Lower leg skin (tissue), 4 donors: ENCODE measurements at regions not wholly inside any gene's neighbourhood (a gene's known extent, or its start where the extent isn't known, plus 50 kb on each side); places are given as distances from the start of the nearest gene placed in this dataset.

Experiments
- DNase-seq, 2 donors: peaks; one replicate each; pipeline ENCODE4 v3.0.0-alpha.2; 2019; ENCODE audit warnings: low spot score in 2 of 2
- H3K4me3 ChIP-seq: fragments of 200-600 bp; sonication (generic); 2 replicates; pipeline ENCODE4 v1.5.1; 2017; ENCODE audit warnings: mild to moderate bottlenecking, low read depth; ENCODE audit not compliant: poor library complexity, severe bottlenecking
- POLR2A ChIP-seq, 2 donors: fragments of 450-650 bp; IDR thresholded peaks; one replicate each; pipeline ENCODE4 v1.6.1; 2016 to 2017; ENCODE audit warnings: antibody characterized with exemption in 2 of 2, mild to moderate bottlenecking in 1 of 2, moderate library complexity in 1 of 2
- WGBS, 2 donors: methylation state at CpG; one replicate each; pipeline ENCODE4 v1.1.5; 2018; 5-methylcytosine and 5-hydroxymethylcytosine counted together
- intact Hi-C: fragments of 100-400 bp; cut with DNase I; formaldehyde crosslinking; loops from one replicate; pipeline ENCODE4 v1.15.0; 2023; ENCODE audit warnings: low total_unique reads
- TF ChIP-seq, protein P1 (sequence below), 3 donors: fragments of 450-650 bp; IDR thresholded peaks; one replicate each; pipeline ENCODE4 v1.5.1; 2016; ENCODE audit warnings: antibody characterized with exemption in 3 of 3, mild to moderate bottlenecking in 3 of 3, moderate library complexity in 2 of 3

DNA sequence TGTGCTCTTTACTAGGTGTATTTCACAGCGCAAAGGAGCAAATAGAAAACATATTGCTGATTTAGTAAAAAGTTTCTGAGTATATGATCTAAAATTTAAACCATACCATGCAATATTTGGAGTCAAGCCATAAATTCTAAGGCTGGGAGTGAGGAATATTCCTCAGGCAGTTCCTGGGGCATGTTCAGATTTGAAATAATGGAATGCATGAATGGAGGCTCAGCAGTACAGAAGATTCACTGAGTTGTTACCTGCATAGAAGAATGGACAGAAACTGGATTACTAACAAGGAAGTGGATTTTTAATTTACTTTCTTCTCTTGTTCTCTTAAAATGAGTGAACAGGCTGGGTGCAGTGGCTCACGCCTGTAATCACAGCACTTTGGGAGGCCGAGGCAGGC is 441.0 kb upstream of the MAP2 start:
- TF ChIP-seq POLR2A (IDR thresholded peaks at IDR 0.05) = no peak
- no peak for DNase-seq
- H3K4me3 ChIP-seq = no peak overlapping the region
- intact Hi-C loops = no loop called here
- WGBS, 2 donors = 49 to 55% methylated on average over 3 of the region's 3 CpGs

GRCh38 chr2:208983486-208983885 is 440.4 kb upstream of the MAP2 start:
- intact Hi-C loops = no loop called here
- TF ChIP-seq, protein P1, sequence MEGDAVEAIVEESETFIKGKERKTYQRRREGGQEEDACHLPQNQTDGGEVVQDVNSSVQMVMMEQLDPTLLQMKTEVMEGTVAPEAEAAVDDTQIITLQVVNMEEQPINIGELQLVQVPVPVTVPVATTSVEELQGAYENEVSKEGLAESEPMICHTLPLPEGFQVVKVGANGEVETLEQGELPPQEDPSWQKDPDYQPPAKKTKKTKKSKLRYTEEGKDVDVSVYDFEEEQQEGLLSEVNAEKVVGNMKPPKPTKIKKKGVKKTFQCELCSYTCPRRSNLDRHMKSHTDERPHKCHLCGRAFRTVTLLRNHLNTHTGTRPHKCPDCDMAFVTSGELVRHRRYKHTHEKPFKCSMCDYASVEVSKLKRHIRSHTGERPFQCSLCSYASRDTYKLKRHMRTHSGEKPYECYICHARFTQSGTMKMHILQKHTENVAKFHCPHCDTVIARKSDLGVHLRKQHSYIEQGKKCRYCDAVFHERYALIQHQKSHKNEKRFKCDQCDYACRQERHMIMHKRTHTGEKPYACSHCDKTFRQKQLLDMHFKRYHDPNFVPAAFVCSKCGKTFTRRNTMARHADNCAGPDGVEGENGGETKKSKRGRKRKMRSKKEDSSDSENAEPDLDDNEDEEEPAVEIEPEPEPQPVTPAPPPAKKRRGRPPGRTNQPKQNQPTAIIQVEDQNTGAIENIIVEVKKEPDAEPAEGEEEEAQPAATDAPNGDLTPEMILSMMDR (IDR thresholded peaks at IDR 0.05) = no peak
- no peak for TF ChIP-seq POLR2A (IDR thresholded peaks at IDR 0.05)
- DNase-seq = no peak
- WGBS, 2 donors = 50 to 54% methylated on average over 3 of the region's 3 CpGs
- H3K4me3 ChIP-seq = no peak overlapping the region

DNA sequence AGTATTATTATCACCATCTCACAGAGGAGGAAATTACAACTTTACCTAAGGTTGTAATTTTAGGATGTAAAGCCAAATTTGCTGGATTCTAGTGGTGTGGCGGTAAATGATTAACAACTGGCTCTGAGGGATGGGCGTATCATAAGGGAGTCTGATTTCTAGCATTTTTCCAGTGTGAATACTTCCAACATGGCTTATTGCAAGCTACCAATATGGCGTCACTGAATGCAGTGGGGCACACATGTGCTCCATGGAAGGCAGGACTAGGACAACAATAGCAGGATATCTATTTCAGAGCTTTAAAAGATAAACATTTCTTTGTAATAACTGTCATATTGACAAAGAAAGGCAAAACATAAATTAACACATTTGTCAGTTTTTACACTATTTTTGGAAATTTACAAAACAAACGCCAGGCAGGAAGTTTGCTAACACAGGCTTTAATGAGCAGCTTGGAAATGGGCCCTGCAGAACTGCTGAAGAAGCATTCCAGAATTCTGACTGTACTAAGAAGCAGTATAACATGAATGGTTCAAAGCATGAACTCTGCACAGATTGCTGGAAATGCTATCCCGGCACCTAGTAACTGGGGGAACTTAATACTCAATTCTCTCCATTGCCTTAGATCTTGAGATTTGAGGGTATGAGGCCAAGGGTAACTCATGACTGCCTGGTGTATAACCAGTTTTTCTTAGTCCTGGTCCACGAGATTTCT is 439.3 kb upstream of the MAP2 start:
- intact Hi-C loops = no loop called here
- no peak for TF ChIP-seq POLR2A (IDR thresholded peaks at IDR 0.05)
- TF ChIP-seq, protein P1 (IDR thresholded peaks at IDR 0.05) = no peak
- H3K4me3 ChIP-seq = no peak overlapping the region
- 31 to 32% methylated on average over 6 of the region's 6 CpGs for WGBS, 2 donors
- DNase-seq = no peak

GRCh38 chr2:208985644-208986043 is 438.2 kb upstream of the MAP2 start:
- no peak for DNase-seq
- intact Hi-C loops = no loop called here
- H3K4me3 ChIP-seq = no peak overlapping the region
- WGBS, 2 donors = 66 to 67% methylated on average over 5 of the region's 5 CpGs
- TF ChIP-seq POLR2A (IDR thresholded peaks at IDR 0.05) = no peak
- TF ChIP-seq, protein P1 (IDR thresholded peaks at IDR 0.05) = no peak

GRCh38 chr2:208990716-208991115 is 433.1 kb upstream of the MAP2 start:
- no peak overlapping the region for H3K4me3 ChIP-seq
- WGBS, 2 donors = 83 to 89% methylated on average over 3 of the region's 3 CpGs
- TF ChIP-seq POLR2A (IDR thresholded peaks at IDR 0.05) = no peak
- TF ChIP-seq, protein P1 (IDR thresholded peaks at IDR 0.05) = no peak
- no peak for DNase-seq
- intact Hi-C loops = no loop called here

DNA sequence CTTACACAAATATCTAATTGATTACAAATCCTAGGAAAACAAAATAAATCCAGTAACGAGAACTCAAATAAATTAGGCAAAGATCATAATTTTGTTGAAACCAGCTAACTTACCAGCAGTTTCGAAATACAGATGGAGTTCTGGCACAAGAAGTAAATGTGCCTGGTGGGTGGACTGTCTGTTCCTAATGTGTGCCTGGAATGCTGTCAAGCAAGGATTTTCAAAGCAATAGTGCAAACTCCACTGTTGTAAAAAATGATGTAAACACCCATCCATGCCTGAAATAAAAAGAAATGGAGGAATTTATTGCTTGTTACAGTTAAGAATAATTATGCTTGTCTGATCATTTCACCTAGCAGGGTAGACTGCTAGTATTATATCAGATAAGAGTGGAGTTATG is 423.9 kb upstream of the MAP2 start:
- intact Hi-C loops = no loop called here
- H3K4me3 ChIP-seq = no peak overlapping the region
- no peak for DNase-seq
- TF ChIP-seq, protein P1 (IDR thresholded peaks at IDR 0.05) = no peak
- WGBS, 2 donors = 19% methylated on average over 2 of the region's 2 CpGs
